Activated CD4-positive, alpha-beta T cell treated with anti-CD3 and anti-CD28 coated beads, Interleukin-2, amount 50 U/mL, for 16 hours (primary cell): ENCODE measurements at regions not wholly inside any gene's neighbourhood (a gene's known extent, or its start where the extent isn't known, plus 50 kb on each side); places are given as distances from the start of the nearest gene placed in this dataset.
"Not testable (repeated sequence)": the region's sequence is repeated elsewhere in the genome, so short reads cannot be mapped to it uniquely, and the experiment has no call there.

Experiments
- DNase-seq: peaks from one replicate; pipeline ENCODE4 v3.0.0-alpha.2; 2020

- no peak for DNase-seq
Observed at GRCh38 chr1:38787041-38787440, 72.5 kb downstream of the RRAGC start.

- DNase-seq = no peak
Observed at GRCh38 chr1:38786040-38786436, 73.5 kb downstream of the RRAGC start.

DNA sequence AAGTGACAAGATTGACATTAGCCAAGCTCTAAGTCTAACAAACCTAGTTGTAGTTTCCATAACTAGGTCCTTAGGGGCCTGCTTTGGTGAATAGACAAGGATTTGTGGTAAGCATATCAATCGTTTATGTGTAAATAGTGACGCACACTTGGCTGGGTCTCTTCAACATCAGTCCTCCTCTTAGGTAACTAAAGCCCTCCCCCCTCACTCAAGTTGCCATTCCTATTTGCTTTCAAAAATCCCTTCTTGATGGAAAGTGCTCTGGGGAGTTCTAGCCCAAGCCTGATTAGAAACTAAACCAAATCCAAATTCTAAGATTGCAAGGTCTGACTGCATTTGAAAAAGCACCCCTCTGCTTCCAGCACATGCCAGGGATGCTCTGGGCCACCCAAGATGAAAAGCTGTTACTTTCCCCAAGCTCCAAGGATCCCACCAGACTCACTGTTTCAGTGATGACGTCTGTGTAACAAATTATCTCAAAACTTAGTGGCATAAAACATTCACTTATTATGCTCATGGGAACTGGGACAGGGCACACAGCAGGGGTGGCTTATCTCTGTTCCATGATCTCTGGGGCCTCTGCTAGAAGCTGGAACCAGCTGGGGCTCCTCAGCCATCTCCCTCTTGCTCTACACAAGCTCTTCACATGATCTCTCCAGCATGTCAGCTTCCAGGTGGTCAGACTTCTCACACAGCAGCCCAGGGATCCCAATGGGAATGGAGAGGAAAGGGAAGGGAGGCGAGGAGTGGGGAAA is 74.1 kb downstream of the RRAGC start:
- DNase-seq = no peak

GRCh38 chr1:38784452-38785284 is 74.9 kb downstream of the RRAGC start:
- no peak for DNase-seq

DNA sequence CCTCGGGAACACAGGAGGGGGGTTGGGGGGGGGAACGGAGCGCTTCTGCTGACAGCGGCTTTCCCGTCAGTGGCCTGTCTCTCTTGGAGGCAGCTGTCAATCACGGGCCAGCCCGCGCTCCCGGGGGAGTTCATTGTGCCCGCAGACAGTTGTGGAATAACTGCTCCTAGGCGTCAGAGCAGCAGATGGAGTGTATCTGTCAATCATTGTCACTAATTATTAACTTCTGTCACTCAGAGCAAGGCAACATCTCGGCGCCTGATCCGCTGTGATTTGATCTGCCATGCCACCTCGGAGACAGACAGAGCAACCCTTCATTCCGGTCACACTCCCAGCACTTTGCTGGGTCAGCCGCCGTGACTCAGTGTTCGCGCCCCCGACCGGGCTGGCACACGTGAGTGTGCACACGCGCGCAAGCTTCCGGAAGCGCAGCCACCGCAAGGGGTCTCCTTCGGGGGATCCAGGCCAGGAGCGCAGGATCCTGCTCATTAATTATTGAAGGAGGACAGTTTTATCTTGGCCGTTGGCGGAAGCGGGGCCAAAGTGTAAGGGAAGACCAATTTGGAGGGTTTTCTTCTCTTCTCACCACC is 75.8 kb downstream of the RRAGC start:
- DNase-seq = no peak

- no peak for DNase-seq
Observed at GRCh38 chr1:38781872-38782617, 77.5 kb downstream of the RRAGC start.

DNA sequence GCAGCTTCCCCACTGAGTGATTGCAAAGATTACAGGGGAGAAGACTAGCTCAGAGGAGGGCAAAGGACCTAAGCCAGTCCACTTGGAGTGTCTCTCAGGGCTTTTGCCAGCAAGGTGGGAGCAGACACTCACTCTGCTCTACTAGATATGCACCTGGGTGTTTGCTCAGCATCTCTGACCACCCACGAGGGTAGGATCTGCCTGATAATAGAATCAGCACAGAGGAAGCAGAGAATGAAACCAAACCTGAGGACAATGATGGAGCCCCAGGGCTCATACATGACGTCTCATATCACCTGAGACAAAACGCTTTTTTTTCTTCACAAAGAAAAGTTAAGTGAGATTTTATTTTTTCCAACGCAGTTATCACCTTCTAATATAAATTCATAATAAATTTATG is 79.4 kb downstream of the RRAGC start:
- no peak for DNase-seq

GRCh38 chr1:38779491-38779890 is 80.1 kb downstream of the RRAGC start:
- no peak for DNase-seq

DNA sequence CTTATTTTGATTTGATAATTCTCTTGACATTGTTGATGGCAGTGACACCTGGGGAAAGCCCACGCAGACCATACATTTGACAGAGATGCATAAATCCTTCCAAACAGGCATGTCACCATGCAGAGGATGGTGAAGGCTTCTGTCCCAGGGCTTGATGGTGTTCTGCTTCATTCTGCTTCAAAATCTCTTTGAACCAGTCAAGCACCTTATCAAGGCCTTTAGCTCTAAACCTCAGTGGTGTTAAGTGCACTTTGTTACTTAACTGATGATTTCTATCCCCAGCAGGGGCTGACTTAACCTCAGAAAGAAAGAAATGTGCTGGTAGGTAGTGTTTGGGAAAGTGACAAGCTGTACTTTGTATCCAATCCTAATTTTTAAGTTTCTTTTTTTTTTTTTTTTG is 81.1 kb downstream of the RRAGC start:
- no peak for DNase-seq

- no peak for DNase-seq
Observed at GRCh38 chr1:38778051-38778450, 81.5 kb downstream of the RRAGC start.

DNA sequence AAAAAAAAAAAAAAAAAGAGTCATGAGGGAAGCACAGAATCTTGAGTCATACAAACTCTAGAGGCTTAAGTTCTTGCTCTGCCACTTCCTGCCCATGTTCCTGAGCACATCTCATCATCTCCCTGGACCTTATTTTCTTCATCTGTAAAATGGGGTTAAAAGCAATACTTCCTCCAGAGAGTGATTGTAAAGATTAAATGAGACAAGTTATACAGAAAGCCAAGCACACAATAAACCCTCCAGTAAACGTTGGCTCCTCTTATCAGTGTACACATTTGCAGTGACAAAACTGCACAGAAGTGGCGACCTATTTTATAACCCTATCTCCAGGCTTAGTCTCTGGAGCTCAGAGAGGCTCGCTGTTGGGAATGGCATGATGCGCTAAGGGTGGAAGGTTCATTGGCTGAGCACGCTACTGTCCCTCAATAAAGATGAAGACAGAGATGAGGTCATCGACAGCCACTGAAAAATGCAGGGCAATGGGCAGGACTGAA is 82.1 kb downstream of the RRAGC start:
- DNase-seq = no peak

DNA sequence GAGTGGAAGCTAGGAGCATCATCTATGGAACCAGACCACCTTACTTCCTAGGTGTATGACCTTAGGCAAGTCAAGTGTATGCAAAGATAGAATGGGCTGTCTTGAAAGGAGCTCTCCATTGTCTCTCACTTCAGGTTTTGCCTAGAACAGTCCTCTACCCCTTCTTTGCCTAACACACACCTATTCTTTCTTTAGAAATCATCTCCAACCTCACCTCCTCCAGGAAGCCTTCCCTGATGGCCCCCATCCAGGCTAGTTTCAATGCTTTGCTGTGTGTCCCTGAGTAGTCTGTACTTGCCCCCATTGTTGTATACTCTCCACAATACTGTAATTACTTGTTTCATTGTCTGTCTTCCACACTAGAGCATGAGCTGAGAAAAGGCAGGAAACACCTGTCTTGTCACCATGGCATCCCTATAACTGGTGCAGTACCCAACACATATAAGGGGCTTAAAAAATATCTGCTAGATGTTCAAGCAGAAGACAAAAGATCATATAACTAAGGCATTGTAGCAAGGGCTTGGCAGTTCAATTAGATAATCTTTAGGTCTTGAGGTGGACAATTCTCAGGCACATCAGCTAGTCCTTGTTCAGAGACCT is 83.0 kb downstream of the RRAGC start:
- DNase-seq = no peak

GRCh38 chr1:38775175-38775845 is 84.3 kb downstream of the RRAGC start:
- no peak for DNase-seq

DNA sequence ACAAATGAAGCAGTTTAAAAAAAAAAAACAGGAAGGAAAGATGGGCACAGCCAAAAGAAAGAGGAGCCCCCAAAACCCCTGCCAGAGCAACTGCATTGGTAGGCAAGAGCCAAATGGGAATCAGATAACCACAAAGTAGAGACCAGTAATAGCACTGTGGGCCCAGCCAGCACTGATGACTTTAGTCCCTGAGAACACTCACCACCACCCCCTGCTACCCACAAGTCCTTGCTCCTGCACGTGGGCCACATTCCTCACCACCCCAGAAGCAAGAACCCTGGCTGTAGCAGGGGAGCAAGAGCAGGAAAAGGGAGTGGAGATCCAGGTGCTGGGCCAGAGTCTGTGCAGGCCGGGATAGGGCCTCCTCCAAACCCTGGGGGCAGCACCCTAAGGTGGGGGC is 86.1 kb downstream of the RRAGC start:
- no peak for DNase-seq

GRCh38 chr1:38772953-38773352 is 86.6 kb downstream of the RRAGC start:
- DNase-seq = no peak

DNA sequence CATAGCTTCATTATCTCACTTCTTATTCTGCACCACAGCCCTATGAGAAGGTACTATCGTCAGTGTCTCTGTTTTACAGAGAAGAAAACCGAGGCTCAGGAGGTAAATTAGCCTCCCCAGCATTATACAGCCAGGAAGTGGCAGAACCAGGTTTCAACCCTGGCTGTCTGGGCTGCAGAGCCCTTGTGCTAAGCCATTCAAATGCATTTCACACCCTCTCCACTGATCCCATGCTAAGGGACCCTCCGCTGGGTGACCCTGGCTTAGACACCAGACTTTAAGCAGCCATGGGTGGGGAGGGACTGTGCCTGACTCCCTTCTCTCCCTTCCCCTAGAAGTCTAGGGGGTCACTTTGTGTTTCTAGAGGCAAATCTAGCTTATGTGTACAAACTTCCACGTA is 87.5 kb downstream of the RRAGC start:
- DNase-seq = no peak

DNA sequence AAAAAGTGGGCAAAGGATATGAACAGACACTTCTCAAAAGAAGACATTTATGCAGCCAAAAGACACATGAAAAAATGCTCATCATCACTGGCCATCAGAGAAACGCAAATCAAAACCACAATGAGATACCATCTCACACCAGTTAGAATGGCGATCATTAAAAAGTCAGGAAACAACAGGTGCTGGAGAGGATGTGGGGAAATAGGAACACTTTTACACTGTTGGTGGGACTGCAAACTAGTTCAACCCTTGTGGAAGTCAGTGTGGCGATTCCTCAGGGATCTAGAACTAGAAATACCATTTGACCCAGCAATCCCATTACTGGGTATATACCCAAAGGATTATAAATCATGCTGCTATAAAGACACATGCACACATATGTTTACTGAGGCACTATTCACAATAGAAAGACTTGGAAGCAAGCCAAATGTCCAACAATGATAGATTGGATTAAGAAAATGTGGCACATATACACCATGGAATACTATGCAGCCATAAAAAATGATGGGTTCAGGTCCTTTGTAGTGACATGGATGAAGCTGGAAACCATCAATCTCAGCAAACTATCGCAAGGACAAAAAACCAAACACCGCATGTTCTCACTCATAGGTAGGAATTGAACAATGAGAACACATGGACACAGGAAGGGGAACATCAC is 88.9 kb downstream of the RRAGC start:
- not testable (repeated sequence) for DNase-seq

- DNase-seq = no peak
Observed at GRCh38 chr1:38766125-38766524, 93.4 kb downstream of the RRAGC start.

GRCh38 chr1:38763121-38763520 is 96.5 kb downstream of the RRAGC start:
- no peak for DNase-seq

DNA sequence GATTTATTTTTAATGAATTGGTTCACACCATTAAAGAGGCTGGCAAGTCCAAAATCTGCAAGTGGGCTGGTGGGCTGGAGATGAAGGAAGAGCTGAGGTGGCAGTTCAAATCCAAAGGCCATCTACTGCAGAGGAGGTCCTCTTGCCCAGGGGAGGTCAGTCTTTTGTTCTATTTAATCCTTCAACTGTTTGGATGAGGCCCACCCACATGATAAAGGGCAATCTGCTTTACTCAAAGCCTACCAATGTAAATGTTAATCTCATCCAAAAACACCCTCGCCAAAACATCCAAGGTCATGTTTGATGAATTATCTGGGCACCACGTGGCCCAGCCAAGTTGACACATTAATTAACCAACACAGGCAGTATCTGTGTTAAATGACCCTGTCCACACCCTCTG is 99.0 kb downstream of the RRAGC start:
- no peak for DNase-seq

GRCh38 chr1:38758820-38759219 is 100.8 kb downstream of the RRAGC start:
- DNase-seq = no peak
